ENCODE measurements at regions not wholly inside any gene's neighbourhood (a gene's known extent, or its start where the extent isn't known, plus 50 kb on each side); places are given as distances from the start of the nearest gene placed in this dataset.
"Not testable (repeated sequence)": the region's sequence is repeated elsewhere in the genome, so short reads cannot be mapped to it uniquely, and the experiment has no call there.

- TF ChIP-seq, protein P1, sequence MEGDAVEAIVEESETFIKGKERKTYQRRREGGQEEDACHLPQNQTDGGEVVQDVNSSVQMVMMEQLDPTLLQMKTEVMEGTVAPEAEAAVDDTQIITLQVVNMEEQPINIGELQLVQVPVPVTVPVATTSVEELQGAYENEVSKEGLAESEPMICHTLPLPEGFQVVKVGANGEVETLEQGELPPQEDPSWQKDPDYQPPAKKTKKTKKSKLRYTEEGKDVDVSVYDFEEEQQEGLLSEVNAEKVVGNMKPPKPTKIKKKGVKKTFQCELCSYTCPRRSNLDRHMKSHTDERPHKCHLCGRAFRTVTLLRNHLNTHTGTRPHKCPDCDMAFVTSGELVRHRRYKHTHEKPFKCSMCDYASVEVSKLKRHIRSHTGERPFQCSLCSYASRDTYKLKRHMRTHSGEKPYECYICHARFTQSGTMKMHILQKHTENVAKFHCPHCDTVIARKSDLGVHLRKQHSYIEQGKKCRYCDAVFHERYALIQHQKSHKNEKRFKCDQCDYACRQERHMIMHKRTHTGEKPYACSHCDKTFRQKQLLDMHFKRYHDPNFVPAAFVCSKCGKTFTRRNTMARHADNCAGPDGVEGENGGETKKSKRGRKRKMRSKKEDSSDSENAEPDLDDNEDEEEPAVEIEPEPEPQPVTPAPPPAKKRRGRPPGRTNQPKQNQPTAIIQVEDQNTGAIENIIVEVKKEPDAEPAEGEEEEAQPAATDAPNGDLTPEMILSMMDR (IDR thresholded peaks at IDR 0.05; ENCODE audit: extremely low read depth in 1 of 2, insufficient read depth in 1 of 2, low read depth in 1 of 2, low read length in 2 of 2) = not testable (repeated sequence)
- not testable (repeated sequence) for TF ChIP-seq POLR2AphosphoS5 (IDR thresholded peaks at IDR 0.05; ENCODE audit: insufficient read depth, low read depth, low read length); POLR2A (IDR thresholded peaks at IDR 0.05; ENCODE audit: low read depth, low read length); JUN (IDR thresholded peaks at IDR 0.05; ENCODE audit: borderline replicate concordance, insufficient read depth, insufficient read length, low read depth); EZH2 (IDR thresholded peaks at IDR 0.05; ENCODE audit: borderline replicate concordance, low read depth, low read length, severe bottlenecking)
Observed at GRCh38 chr14:103193491-103193890, 70.2 kb downstream of the TNFAIP2 start.

Measured in endothelial cell of umbilical vein (primary cell).